ENCODE measurements at regions not wholly inside any gene's neighbourhood (a gene's known extent, or its start where the extent isn't known, plus 50 kb on each side); places are given as distances from the start of the nearest gene placed in this dataset.
"Not testable (repeated sequence)": the region's sequence is repeated elsewhere in the genome, so short reads cannot be mapped to it uniquely, and the experiment has no call there.

- no peak for FAIRE-seq
Measured at GRCh38 chr12:68984796-68985573, 52.0 kb upstream of the CPM start.

GRCh38 chr12:68997526-68997925 lies 64.6 kb upstream of the CPM start:
- FAIRE-seq, result not testable (repeated sequence)

GRCh38 chr12:68998041-68998440 lies 65.1 kb upstream of the CPM start:
- no peak for FAIRE-seq

- FAIRE-seq, result no peak
Measured at GRCh38 chr12:69000074-69000473, 67.1 kb upstream of the CPM start.

- FAIRE-seq, result no peak
Measured at GRCh38 chr12:69000540-69001243, 67.7 kb upstream of the CPM start.

GRCh38 chr12:69001251-69001650 lies 68.3 kb upstream of the CPM start:
- FAIRE-seq, result no peak

GRCh38 chr12:69002969-69003368 lies 70.0 kb upstream of the CPM start:
- FAIRE-seq, result no peak

- no peak for FAIRE-seq
Measured at GRCh38 chr12:69003991-69004390, 71.0 kb upstream of the CPM start.

GRCh38 chr12:69007101-69007854 lies 74.3 kb upstream of the CPM start:
- FAIRE-seq, result no peak

GRCh38 chr12:69007855-69008351 lies 74.9 kb upstream of the CPM start:
- FAIRE-seq, result no peak

- FAIRE-seq, result no peak
Measured at GRCh38 chr12:69008520-69008919, 75.5 kb upstream of the CPM start.

GRCh38 chr12:69014047-69014446 lies 81.1 kb upstream of the CPM start:
- no peak for FAIRE-seq

GRCh38 chr12:69015017-69015416 lies 82.0 kb upstream of the CPM start:
- FAIRE-seq, result no peak

- no peak for FAIRE-seq
Measured at GRCh38 chr12:69015831-69016230, 82.9 kb upstream of the CPM start.

- FAIRE-seq, result no peak
Measured at GRCh38 chr12:69019082-69019481, 86.1 kb upstream of the CPM start.

- FAIRE-seq, result no peak
Measured at GRCh38 chr12:69019910-69020309, 86.9 kb upstream of the CPM start.

- FAIRE-seq, result no peak
Measured at GRCh38 chr12:69022674-69023073, 89.7 kb upstream of the CPM start.

GRCh38 chr12:69023840-69024239 lies 90.9 kb upstream of the CPM start:
- no peak for FAIRE-seq

GRCh38 chr12:69024413-69024812 lies 91.4 kb upstream of the CPM start:
- no peak for FAIRE-seq

GRCh38 chr12:69024907-69025306 lies 91.9 kb upstream of the CPM start:
- FAIRE-seq, result no peak

GRCh38 chr12:69026336-69026735 lies 93.4 kb upstream of the CPM start:
- FAIRE-seq, result no peak

- no peak for FAIRE-seq
Measured at GRCh38 chr12:69027411-69027881, 94.5 kb upstream of the CPM start.

GRCh38 chr12:69028941-69029729 lies 96.2 kb upstream of the CPM start:
- no peak for FAIRE-seq
